Subcutaneous abdominal adipose tissue (tissue), 5 donors: ENCODE measurements at regions not wholly inside any gene's neighbourhood (a gene's known extent, or its start where the extent isn't known, plus 50 kb on each side); places are given as distances from the start of the nearest gene placed in this dataset.

Experiments used
- H3K27ac ChIP-seq: one replicate; pipeline ENCODE4 v1.7.0; 2013; ENCODE audit warnings: low read depth, mild to moderate bottlenecking, inconsistent platforms, low read length, moderate library complexity
- H3K27me3 ChIP-seq, 5 donors: one replicate each; pipeline ENCODE4 v1.7.0; 2013; ENCODE audit warnings: low read length in 5 of 5, inconsistent platforms in 1 of 5; ENCODE audit not compliant: control insufficient read depth in 5 of 5, insufficient read depth in 4 of 5
- H3K36me3 ChIP-seq, 5 donors: one replicate each; pipeline ENCODE4 v1.7.0; 2013; ENCODE audit warnings: low read length in 5 of 5; ENCODE audit not compliant: control insufficient read depth in 5 of 5, insufficient read depth in 5 of 5
- H3K4me1 ChIP-seq, 5 donors: one replicate each; pipeline ENCODE4 v1.7.0; 2013; ENCODE audit warnings: low read length in 5 of 5, mild to moderate bottlenecking in 3 of 5, moderate library complexity in 1 of 5; ENCODE audit not compliant: control insufficient read depth in 5 of 5, insufficient read depth in 5 of 5
- H3K4me3 ChIP-seq, 5 donors: one replicate each; pipeline ENCODE4 v1.7.0; 2013; ENCODE audit warnings: low read length in 5 of 5, low read depth in 1 of 5
- H3K9ac ChIP-seq, 5 donors: one replicate each; pipeline ENCODE4 v1.7.0; 2013; ENCODE audit warnings: low read length in 5 of 5, mild to moderate bottlenecking in 4 of 5, moderate library complexity in 3 of 5
- H3K9me3 ChIP-seq, 5 donors: one replicate each; pipeline ENCODE4 v1.7.0; 2013; ENCODE audit warnings: low read length in 5 of 5; ENCODE audit not compliant: control insufficient read depth in 5 of 5
- donor health status: healthy.
- donor health status: healthy.
- donor health status: healthy.
- donor health status: healthy.
- donor health status: healthy.

- Histone ChIP-seq H3K4me3 (no peak overlapping the region), H3K36me3 (no peaks in the 10 kb centered on the region), H3K27ac (no peak overlapping the region), H3K9me3 (peaks cover 0 to 7% (median 2%) of the 10 kb centered on the region in 5 donors), H3K4me1 (no peaks in the 10 kb centered on the region), H3K9ac (no peak overlapping the region), H3K27me3 (peaks cover 2 to 11% (median 4%) of the 10 kb centered on the region in 5 donors)
Measured at GRCh38 chr12:125455556-125455955, 390.3 kb downstream of the AACS start.

- peaks cover 2 to 11% (median 4%) of the 10 kb centered on the region in 5 donors for H3K27me3 ChIP-seq
- no peaks in the 10 kb centered on the region for H3K36me3 ChIP-seq
- no peak overlapping the region for H3K4me3 ChIP-seq
- H3K4me1 ChIP-seq: no peaks in the 10 kb centered on the region
- no peaks in the 10 kb centered on the region for H3K9me3 ChIP-seq
- H3K9ac ChIP-seq: no peak overlapping the region
- H3K27ac ChIP-seq: no peak overlapping the region
Measured at GRCh38 chr12:125458552-125459268, 393.5 kb downstream of the AACS start.

- no peak overlapping the region for H3K27ac ChIP-seq
- H3K4me3 ChIP-seq: no peak overlapping the region
- no peaks in the 10 kb centered on the region for H3K9me3 ChIP-seq
- H3K36me3 ChIP-seq: no peaks in the 10 kb centered on the region
- H3K9ac ChIP-seq: no peak overlapping the region
- H3K4me1 ChIP-seq: no peaks in the 10 kb centered on the region
- H3K27me3 ChIP-seq: peaks cover 0 to 4% (median 4%) of the 10 kb centered on the region in 5 donors
Measured at GRCh38 chr12:125461831-125462230, 396.6 kb downstream of the AACS start.

- Histone ChIP-seq H3K36me3 (no peaks in the 10 kb centered on the region), H3K9ac (no peak overlapping the region), H3K9me3 (no peaks in the 10 kb centered on the region), H3K4me3 (no peak overlapping the region), H3K27ac (no peak overlapping the region), H3K4me1 (no peaks in the 10 kb centered on the region), H3K27me3 (no peaks in the 10 kb centered on the region)
Measured at GRCh38 chr12:125463386-125463785, 398.2 kb downstream of the AACS start.

- no peak overlapping the region for H3K27ac ChIP-seq
Measured at GRCh38 chr12:125467363-125467762, 402.1 kb downstream of the AACS start.

GRCh38 chr12:125469683-125470082, 404.4 kb downstream of the AACS start:
- H3K27me3 ChIP-seq: no peaks in the 10 kb centered on the region
- H3K9me3 ChIP-seq: no peaks in the 10 kb centered on the region
- H3K4me1 ChIP-seq: no peaks in the 10 kb centered on the region
- no peak overlapping the region for H3K9ac ChIP-seq
- no peaks in the 10 kb centered on the region for H3K36me3 ChIP-seq
- no peak overlapping the region for H3K4me3 ChIP-seq
- H3K27ac ChIP-seq: no peak overlapping the region

More at GRCh38 chr12:125467363-125467762, 402.1 kb downstream of the AACS start:
- no peak overlapping the region for H3K9ac ChIP-seq
- H3K36me3 ChIP-seq: no peaks in the 10 kb centered on the region
- no peaks in the 10 kb centered on the region for H3K27me3 ChIP-seq
- H3K4me3 ChIP-seq: no peak overlapping the region
- no peaks in the 10 kb centered on the region for H3K4me1 ChIP-seq
- H3K9me3 ChIP-seq: no peaks in the 10 kb centered on the region

- no peak overlapping the region for H3K9ac ChIP-seq
- no peaks in the 10 kb centered on the region for H3K36me3 ChIP-seq
- H3K27me3 ChIP-seq: no peaks in the 10 kb centered on the region
- H3K4me3 ChIP-seq: no peak overlapping the region
- no peaks in the 10 kb centered on the region for H3K9me3 ChIP-seq
- no peaks in the 10 kb centered on the region for H3K4me1 ChIP-seq
- H3K27ac ChIP-seq: no peak overlapping the region
Measured at GRCh38 chr12:125470838-125471783, 405.9 kb downstream of the AACS start.

GRCh38 chr12:125473501-125473900, 408.3 kb downstream of the AACS start:
- no peaks in the 10 kb centered on the region for H3K4me1 ChIP-seq
- no peak overlapping the region for H3K9ac ChIP-seq
- no peaks in the 10 kb centered on the region for H3K9me3 ChIP-seq
- H3K27ac ChIP-seq: no peak overlapping the region
- no peaks in the 10 kb centered on the region for H3K36me3 ChIP-seq
- H3K27me3 ChIP-seq: no peaks in the 10 kb centered on the region
- no peak overlapping the region for H3K4me3 ChIP-seq

GRCh38 chr12:125487336-125487735, 422.1 kb downstream of the AACS start:
- no peaks in the 10 kb centered on the region for H3K36me3 ChIP-seq
- no peak overlapping the region for H3K27ac ChIP-seq
- H3K9me3 ChIP-seq: peaks cover 3 to 17% (median 12%) of the 10 kb centered on the region in 5 donors
- peaks cover 0 to 3% (median 0%) of the 10 kb centered on the region in 5 donors for H3K27me3 ChIP-seq
- no peaks in the 10 kb centered on the region for H3K4me1 ChIP-seq
- H3K4me3 ChIP-seq: no peak overlapping the region
- no peak overlapping the region for H3K9ac ChIP-seq

GRCh38 chr12:125491553-125491952, 426.3 kb downstream of the AACS start:
- Histone ChIP-seq H3K27me3 (peaks cover 0 to 4% (median 0%) of the 10 kb centered on the region in 5 donors), H3K36me3 (no peaks in the 10 kb centered on the region), H3K4me3 (no peak overlapping the region), H3K9ac (no peak overlapping the region), H3K4me1 (no peaks in the 10 kb centered on the region), H3K27ac (no peak overlapping the region), H3K9me3 (peaks cover 3 to 16% (median 13%) of the 10 kb centered on the region in 5 donors)
